DND-41 (cell line): ENCODE measurements at regions not wholly inside any gene's neighbourhood (a gene's known extent, or its start where the extent isn't known, plus 50 kb on each side); places are given as distances from the start of the nearest gene placed in this dataset.

Source experiments
- ATAC-seq: fragments of 200-7000 bp; cut with Tn5 transposase; 3 replicates; pipeline ENCODE4 v1.9.1; 2021; ENCODE audit warnings: low read depth; ENCODE audit not compliant: insufficient read depth
- DNase-seq: peaks from one replicate; pipeline ENCODE4 v3.0.0-alpha.2; 2020
- H2AFZ ChIP-seq: 2 replicates; pipeline ENCODE4 v1.6.0; 2012; ENCODE audit warnings: low read depth, low read length
- H3K27ac ChIP-seq: 2 replicates; pipeline ENCODE4 v1.5.1; 2012; ENCODE audit warnings: low read length, inconsistent platforms
- H3K27me3 ChIP-seq: fragments of 200-600 bp; sonication (generic); 2 replicates; pipeline ENCODE4 v1.6.0; 2012; ENCODE audit warnings: low read length, mild to moderate bottlenecking, inconsistent platforms; ENCODE audit not compliant: insufficient read depth, poor library complexity
- H3K36me3 ChIP-seq: 2 replicates; pipeline ENCODE4 v1.5.1; 2012; ENCODE audit warnings: low read length, inconsistent platforms; ENCODE audit not compliant: insufficient read depth
- H3K4me1 ChIP-seq: 2 replicates; pipeline ENCODE4 v1.5.1; 2012; ENCODE audit warnings: mild to moderate bottlenecking, low read length; ENCODE audit not compliant: insufficient read depth
- H3K4me2 ChIP-seq: 2 replicates; pipeline ENCODE4 v1.6.0; 2012; ENCODE audit warnings: mild to moderate bottlenecking, moderate library complexity, low read length, inconsistent platforms; ENCODE audit not compliant: insufficient read depth
- H3K4me3 ChIP-seq, 2 experiments: fragments of 200-600 bp in 1 of 2; shearing (Covaris generic) in 1 of 2; 2 replicates each; pipeline ENCODE4 v1.5.1; 2012 to 2016; ENCODE audit warnings: inconsistent platforms in 2 of 2, low read length in 2 of 2, mild to moderate bottlenecking in 2 of 2, low read depth in 1 of 2, moderate library complexity in 1 of 2
- H3K79me2 ChIP-seq: 2 replicates; pipeline ENCODE4 v1.6.0; 2012; ENCODE audit warnings: low read length, inconsistent platforms; ENCODE audit not compliant: insufficient read depth
- H3K9ac ChIP-seq: 2 replicates; pipeline ENCODE4 v1.6.0; 2012; ENCODE audit warnings: low read depth, mild to moderate bottlenecking, inconsistent platforms, low read length, moderate library complexity
- H3K9me3 ChIP-seq: 2 replicates; pipeline ENCODE4 v1.5.1; 2012; ENCODE audit warnings: low read length, moderate library complexity, mild to moderate bottlenecking, inconsistent platforms; ENCODE audit not compliant: insufficient read depth, severe bottlenecking
- H4K20me1 ChIP-seq: 2 replicates; pipeline ENCODE4 v1.6.0; 2012; ENCODE audit warnings: low read length; ENCODE audit not compliant: insufficient read depth
- EZH2 ChIP-seq: IDR thresholded peaks from 3 replicates; pipeline ENCODE4 v1.6.1; 2012; ENCODE audit warnings: borderline replicate concordance, low read depth, mild to moderate bottlenecking, moderate library complexity, low read length, inconsistent platforms; ENCODE audit not compliant: severe bottlenecking
- TF ChIP-seq, protein P1 (sequence below): IDR thresholded peaks from 2 replicates; pipeline ENCODE4 v1.5.1; 2012; ENCODE audit warnings: borderline replicate concordance, low read length, moderate library complexity, mild to moderate bottlenecking; ENCODE audit not compliant: poor library complexity, severe bottlenecking; ENCODE audit errors: extremely low read depth

DNA sequence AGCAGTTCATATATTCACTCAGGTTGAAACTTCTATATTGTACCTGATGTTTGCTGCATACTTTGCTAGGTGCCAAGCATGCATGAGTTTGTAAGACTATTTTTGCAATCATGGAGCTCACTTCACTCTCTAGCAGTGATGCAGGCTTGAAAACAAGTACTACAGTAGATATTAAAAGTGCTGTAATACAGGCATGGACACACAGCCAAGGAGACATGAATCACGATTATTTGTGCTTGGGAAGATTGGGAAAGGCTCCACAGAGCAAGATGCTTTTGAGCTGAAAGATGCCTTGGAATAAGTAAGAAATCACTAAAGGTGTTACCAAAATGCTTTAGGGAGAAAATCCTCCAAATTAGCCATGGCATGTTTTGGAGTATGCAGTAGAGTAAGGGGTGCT is 427.4 kb downstream of the UTRN start:
- H3K36me3 ChIP-seq: peaks cover 7% of the 10 kb centered on the region
- H3K79me2 ChIP-seq: peaks cover 4% of the 10 kb centered on the region; the same call in 1 of the 2 replicates
- no peaks in the 10 kb centered on the region for H3K4me1 ChIP-seq
- H3K9ac ChIP-seq: no peak overlapping the region
- no peak overlapping the region for H3K4me3 ChIP-seq
- no peaks in the 10 kb centered on the region for H3K9me3 ChIP-seq
- DNase-seq (no peak), ATAC-seq (no peak)
- TF ChIP-seq, protein P1, sequence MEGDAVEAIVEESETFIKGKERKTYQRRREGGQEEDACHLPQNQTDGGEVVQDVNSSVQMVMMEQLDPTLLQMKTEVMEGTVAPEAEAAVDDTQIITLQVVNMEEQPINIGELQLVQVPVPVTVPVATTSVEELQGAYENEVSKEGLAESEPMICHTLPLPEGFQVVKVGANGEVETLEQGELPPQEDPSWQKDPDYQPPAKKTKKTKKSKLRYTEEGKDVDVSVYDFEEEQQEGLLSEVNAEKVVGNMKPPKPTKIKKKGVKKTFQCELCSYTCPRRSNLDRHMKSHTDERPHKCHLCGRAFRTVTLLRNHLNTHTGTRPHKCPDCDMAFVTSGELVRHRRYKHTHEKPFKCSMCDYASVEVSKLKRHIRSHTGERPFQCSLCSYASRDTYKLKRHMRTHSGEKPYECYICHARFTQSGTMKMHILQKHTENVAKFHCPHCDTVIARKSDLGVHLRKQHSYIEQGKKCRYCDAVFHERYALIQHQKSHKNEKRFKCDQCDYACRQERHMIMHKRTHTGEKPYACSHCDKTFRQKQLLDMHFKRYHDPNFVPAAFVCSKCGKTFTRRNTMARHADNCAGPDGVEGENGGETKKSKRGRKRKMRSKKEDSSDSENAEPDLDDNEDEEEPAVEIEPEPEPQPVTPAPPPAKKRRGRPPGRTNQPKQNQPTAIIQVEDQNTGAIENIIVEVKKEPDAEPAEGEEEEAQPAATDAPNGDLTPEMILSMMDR: no peak
- no peak for TF ChIP-seq EZH2
- H4K20me1 ChIP-seq: no peaks in the 10 kb centered on the region
- H2AFZ ChIP-seq: no peak overlapping the region
- no peaks in the 10 kb centered on the region for H3K27me3 ChIP-seq
- H3K4me2 ChIP-seq: no peak overlapping the region
- no peak overlapping the region for H3K27ac ChIP-seq

DNA sequence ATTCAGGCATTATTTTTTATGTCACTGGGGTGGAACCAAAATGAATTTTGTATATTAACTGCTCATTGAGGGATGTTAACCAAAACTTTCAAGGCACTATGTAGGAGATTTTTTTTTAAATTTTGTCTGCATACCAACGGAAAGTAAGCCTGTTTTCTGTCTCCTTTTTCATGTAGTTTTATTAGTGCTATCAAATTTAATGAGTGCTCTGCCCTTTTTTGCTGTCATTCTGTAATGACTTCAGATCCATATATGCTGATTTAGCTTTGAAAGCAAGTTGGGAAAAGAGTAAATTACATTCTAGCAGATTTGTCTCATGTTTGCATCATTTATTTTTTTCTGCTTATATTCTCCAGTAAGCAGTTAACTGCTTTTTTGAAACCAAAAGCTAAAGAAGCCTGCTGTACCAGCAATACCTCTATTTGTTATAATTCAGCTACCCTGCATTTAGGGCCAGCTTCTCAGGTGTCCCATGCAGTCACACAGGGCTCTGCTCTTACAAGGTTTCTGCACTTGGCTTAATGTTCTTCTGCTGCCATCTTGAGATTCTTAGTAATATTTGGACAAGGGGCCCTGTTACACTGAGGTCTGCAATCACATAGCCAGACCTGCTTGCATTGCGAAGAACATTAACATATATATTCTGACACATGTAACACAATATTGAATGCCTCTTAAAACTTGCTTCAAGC is 429.0 kb downstream of the UTRN start:
- Histone ChIP-seq H3K4me2 (no peak overlapping the region), H3K27me3 (no peaks in the 10 kb centered on the region), H3K9me3 (no peaks in the 10 kb centered on the region), H3K4me3 (no peak overlapping the region), H3K9ac (no peak overlapping the region), H3K36me3 (no peaks in the 10 kb centered on the region; the same call in 1 of the 2 replicates), H3K27ac (no peak overlapping the region), H3K4me1 (no peaks in the 10 kb centered on the region), H2AFZ (no peak overlapping the region), H3K79me2 (peaks cover 4% of the 10 kb centered on the region; the same call in 1 of the 2 replicates), H4K20me1 (no peaks in the 10 kb centered on the region)
- ATAC-seq (no peak), DNase-seq (no peak)
- no peak for TF ChIP-seq EZH2
- TF ChIP-seq, protein P1: no peak

DNA sequence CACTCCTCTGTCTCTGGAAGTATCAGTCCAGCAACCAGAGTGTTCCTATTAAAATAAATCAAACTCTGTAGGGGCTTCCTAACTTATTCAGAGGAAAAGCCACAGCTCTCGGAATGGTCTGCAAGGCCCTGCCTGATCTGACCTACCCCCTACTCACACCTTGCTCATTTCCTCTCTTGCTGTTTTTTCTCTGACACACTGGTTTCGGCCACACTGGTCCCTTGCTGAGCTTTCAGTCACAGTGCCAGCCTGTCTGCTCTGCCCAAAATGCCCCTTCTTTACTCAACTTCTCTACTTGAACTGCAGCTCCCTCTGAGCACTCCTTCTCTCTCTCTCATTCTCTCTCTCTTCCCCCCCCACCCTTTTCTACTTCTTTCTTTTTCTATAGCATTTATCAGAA is 430.2 kb downstream of the UTRN start:
- peaks cover 4% of the 10 kb centered on the region; the same call in 1 of the 2 replicates for H3K79me2 ChIP-seq
- no peak overlapping the region for H2AFZ ChIP-seq
- no peak overlapping the region for H3K27ac ChIP-seq
- ATAC-seq (no peak), DNase-seq (no peak)
- peaks cover 5% of the 10 kb centered on the region for H3K36me3 ChIP-seq
- H4K20me1 ChIP-seq: no peaks in the 10 kb centered on the region
- H3K9ac ChIP-seq: no peak overlapping the region
- no peak overlapping the region for H3K4me2 ChIP-seq
- H3K4me3 ChIP-seq: no peak overlapping the region
- no peaks in the 10 kb centered on the region for H3K9me3 ChIP-seq
- TF ChIP-seq EZH2: no peak
- TF ChIP-seq, protein P1: no peak
- no peaks in the 10 kb centered on the region for H3K4me1 ChIP-seq
- H3K27me3 ChIP-seq: no peaks in the 10 kb centered on the region
